Amygdala (tissue), 56 donors: ENCODE measurements at regions not wholly inside any gene's neighbourhood (a gene's known extent, or its start where the extent isn't known, plus 50 kb on each side); places are given as distances from the start of the nearest gene placed in this dataset.

Source experiments
- DNase-seq, 56 donors: peaks; one replicate each; lab custom pipeline; 2025; lab: John Stamatoyannopoulos, UW

DNA sequence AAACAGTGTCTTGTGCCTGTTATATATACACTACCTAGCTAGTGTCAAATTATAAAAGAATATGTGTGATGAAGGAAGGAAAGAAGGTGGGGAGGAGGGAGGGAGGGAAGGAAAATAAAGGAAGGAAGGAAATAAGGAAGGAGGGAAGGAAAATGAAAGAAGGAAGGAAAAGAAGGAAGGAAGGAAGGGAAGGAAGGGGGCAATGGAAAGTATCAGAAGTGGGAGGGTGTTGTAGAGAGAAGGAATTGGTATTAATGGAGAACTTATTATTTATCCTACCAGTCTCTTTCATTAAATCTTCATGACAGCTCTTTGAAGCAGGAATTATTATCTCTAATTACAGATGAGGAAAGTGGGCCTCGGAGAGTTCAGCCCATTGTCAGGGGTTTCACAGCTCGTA lies 202.4 kb downstream of the SAMD5 start:
- no peak for DNase-seq

DNA sequence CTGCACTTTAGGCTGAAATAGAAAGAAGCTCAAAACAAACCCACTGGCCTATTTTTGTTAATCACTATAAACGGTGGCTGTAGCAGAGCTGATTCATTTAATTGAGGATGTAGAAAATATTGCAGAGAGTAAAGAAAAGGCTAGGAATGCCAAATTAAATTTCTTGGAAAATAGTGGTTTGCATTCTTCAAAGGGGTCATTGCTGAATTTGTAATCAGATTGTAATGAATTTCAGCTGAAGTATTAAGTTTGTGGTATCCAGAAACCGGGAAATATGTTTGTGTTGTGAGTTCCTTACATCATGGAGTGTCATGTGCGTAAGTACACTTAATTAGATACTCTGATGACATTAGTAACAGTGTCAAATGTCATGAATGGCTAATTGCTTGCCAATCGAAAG lies 203.0 kb downstream of the SAMD5 start:
- DNase-seq, result no peak

DNA sequence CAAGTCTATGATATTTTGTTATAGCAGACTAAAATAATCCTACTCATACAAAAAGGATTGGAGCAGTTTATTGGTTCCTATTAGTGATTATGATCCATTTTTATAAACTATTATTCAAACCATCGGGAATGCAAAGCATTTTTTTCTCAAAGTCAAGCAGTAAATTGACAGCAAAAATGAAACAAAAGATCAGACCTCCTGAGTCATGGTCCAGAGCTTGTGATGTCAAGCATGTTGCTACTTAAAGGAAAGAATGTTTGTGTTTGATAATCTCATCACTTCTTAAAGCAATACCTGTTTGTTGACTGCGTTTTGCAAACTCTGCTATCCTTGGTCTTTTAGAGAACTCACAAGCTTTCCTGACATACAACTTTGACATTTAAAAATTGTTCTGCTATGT lies 204.4 kb downstream of the SAMD5 start:
- no peak for DNase-seq

DNA sequence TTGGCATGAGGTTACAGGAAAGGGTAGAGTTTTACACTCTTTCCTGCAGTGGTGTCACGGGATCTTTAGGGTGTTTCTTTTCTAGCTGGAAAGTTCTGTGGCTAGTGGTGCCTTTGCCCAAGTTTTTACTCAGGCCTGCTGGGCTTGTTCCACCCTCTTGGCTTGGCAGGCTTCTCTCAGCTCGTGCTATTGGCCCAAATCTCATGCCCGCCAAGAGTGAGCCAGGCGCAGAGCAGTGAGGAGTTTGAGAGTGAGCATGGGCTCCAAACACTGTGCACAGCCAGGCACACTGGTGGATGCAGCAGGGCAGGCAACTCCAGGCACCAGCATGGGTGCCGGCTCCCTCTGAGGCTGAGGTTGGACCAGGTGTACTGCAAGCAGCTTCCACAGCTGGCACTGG lies 206.5 kb downstream of the SAMD5 start:
- peak in 4 of 56 donors; percentile 2 to 31 (median 15) for DNase-seq

DNA sequence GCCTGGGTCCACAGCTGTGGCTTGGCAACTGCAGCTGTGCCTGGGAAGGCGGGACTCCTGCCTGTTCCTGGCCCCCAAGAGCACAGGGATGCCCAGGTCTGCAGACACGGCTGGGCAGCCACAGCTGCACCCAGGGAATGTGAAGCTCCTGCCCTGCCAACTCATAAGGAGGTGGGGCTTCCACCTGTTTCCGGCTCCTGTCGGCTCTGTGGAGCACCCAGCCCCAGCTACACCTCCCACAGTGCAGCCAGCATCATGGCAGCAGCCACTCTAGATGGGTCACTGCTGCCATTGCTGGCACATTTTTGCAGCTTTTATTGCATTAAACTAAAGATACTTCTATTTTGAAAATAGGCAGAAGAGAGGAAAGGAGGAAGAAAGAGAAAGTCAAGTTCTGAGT lies 207.9 kb downstream of the SAMD5 start:
- no peak for DNase-seq

DNA sequence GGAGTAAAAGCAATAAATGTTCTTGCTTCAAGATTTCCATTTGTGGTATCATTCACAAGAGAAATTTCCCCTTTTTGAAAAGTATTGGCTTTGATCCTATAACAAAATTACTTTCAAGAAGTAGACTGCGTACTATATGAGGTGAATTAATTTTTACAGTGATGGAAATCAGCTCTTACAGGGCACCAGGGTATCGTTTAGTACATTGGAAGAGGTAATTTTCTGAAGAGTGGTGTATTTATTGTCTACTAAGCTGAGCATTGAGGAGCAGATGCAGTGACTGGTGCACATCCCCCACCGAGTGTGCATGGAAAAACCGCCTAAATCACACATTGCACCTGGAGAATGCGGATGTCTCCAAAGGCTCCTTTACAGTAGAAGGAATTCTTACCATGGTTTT lies 209.5 kb downstream of the SAMD5 start:
- no peak for DNase-seq

DNA sequence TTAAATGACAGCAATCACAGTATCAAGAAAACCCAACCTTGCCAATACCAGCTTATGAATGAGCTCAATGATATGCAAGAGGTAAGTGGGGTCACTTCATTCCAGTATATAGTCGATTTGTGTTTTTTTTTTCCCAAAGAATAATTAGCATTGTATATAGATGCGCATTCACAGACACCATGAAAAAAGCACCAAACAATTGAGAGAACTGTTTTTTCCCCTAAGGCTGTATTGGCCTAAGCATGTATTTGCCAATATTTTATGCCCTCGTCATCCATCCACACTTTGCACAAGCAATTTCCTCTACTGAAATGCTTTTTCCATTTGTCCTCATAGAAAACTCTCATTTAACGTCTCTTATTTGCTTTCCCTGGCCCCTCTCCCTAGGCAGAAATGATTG lies 213.7 kb downstream of the SAMD5 start:
- no peak for DNase-seq

DNA sequence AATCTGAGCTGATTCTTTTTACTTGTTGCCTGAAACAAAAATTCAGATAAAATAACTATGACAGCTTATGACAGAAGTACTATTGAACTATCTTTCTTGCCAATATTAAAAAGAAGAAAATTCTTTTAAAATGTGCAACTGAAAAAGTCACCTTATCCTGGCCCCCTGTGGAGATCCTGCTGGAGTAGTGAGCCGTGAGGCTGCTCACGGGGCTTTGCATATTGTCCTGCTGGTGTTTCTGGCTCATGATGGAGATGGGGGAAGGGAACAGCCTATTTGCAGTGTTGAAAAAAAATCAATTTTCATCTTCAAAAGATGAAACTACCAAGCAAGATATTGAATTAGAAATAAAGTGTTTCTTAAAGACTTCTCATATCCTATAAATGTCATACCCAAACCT lies 216.0 kb downstream of the SAMD5 start:
- DNase-seq, result no peak

DNA sequence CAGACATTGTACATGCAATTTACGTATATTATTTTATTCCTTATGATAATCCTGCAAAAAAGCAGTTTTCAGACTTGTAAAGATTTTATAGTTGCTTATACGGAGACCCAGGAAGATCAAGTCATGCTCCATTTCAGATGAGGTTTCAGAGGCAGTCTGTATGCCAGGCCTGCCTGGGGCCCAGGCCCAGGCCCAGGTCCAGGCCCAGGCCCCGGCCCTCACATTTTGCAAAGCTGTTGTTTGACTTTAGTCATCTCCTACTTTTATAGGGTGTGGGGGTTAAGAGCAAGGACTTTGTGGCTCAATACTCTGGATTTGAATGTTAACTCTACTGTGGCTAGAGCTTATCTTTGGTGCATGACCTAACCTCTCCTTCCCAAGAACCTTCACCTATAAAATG lies 217.9 kb downstream of the SAMD5 start:
- no peak for DNase-seq

DNA sequence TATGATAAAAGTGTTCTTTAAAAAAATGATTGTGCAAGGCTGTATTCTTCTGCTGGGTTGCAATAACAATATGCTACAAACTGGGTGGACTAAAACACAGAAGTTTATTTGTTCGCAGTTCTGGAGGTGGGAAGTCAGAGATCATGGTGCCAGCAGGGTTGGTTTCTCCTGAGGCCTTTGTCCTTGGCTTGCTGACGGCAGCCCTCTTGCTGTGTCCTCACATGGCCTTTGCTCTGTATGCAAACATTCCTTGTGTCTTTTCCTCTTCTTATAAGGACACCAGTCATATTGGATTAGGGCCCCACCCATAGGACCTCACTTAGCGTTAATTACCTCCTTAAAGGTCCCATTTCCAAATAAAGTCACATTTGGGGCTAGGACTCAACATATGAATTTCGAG lies 220.4 kb downstream of the SAMD5 start:
- no peak for DNase-seq

DNA sequence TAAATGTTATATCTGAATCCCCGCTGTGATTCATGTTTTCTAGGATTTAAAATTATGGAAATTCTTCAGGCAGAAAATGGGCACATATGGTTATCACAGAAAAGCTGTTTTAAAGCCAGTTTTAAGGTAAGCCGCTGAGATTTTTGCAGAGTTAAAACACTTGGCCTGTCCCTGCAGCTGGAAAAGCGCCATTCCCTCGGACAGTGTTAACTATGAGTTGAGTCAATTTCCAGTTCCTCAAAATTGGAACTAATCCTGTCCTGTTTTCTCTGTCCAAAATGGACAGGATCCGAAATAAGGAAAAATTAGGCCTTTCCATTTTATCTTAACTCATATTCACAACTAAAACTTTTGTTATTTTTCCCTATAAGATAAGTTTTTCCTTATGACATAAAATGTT lies 225.2 kb downstream of the SAMD5 start:
- DNase-seq, result no peak

DNA sequence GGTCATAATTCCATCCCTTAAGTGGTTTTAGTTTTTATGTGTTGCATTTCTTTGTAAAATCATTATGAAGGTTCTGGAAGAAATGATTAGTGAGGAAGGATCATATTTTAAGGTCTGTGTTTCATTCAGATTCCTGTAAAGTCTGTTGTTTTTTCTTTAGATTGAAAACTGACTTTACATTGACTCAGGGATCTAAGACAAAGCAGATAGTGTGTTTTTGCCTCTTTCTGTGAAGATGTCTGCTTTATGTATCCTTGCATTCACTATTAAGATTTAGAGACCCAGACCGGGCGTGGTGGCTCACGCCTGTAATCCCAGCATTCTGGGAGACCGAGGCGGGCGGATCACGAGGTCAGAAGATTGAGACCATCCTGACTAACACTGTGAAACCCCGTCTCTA lies 225.7 kb downstream of the SAMD5 start:
- no peak for DNase-seq

DNA sequence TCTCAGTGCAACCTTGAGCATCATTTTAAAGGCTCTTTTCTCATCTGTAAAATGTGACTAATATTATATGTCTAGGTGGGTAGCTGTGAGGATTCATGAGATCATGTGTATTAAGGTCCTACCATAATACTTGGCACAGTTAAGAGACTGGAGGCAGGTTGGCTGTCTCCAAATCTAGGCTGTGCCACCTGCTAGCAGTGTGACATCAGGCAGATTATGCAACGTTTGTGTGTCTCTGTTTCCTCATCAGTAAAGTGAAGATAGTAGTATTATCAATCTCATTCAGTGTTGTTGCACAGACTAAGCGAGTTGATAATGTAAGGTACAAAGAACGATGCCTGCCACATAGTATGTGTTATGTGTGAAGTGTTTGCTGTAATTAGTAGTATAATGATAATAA lies 227.4 kb downstream of the SAMD5 start:
- DNase-seq, result no peak

DNA sequence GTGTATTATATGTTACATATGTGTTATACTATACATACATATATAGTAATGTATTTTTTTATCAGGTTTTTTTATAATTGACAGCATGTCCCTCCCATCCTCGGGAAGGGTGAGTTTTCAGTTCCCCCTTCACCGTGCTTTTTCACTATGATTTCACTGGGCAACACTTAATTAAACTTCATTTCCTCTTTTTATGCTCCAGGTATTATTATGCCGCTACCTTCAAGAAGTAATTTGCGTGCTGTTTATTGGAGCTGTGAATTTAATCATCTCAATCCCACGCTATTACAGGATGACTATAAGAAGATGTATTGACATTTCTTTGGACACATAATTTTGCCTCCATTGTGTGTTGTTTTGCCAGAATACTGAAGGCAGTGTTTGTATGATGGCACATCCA lies 228.6 kb downstream of the SAMD5 start:
- no peak for DNase-seq

DNA sequence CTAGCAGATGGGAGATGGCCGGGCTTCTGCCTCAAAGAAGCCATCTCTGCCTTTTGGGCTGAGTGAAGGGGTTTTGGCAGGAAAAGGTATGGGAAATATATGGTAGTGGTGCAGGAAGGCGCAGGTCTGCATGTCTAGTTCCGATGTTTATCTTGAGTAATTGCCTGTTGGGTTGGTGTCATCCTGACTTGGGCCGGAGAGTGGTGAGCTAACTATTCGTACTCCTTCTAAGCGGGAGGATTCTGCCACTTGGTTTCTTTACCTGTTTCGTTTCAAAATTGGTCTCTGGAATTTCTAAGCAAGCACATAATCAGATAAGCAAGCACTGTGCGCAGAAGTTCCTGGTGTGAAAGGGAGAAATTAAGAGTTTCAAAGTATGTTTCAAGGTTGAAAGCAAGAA lies 229.6 kb downstream of the SAMD5 start:
- no peak for DNase-seq

DNA sequence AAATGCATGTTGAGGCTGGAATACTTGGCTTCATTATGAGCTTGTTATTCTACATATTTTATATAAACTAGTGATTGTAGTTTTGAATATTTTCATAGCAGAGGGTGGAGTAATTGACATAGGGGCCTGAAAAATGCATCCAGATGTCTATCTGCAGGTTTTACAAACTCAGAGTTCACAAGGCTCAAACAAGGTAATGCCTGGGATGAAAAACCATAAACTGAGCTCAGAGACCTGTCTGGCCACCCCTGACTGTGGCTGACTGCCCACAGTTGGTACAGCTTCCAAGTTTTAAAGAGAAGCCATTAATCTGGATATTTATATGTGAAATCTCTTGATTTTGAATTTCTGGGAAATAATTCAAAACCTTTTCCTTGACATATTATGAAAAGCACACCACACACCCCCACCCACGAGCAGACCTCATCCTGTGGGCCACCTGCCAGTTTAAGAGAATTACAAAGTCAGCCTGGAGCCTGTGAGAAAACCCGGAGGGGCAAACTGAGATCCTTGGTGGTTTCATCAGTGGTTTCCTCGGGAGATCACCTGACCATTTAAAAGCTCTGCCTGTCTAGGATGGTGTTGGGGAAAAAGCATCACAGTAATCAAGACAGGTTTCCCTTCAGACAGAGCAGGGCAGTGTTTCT lies 230.1 kb downstream of the SAMD5 start:
- peak in 1 of 56 donors; percentile 5 for DNase-seq

DNA sequence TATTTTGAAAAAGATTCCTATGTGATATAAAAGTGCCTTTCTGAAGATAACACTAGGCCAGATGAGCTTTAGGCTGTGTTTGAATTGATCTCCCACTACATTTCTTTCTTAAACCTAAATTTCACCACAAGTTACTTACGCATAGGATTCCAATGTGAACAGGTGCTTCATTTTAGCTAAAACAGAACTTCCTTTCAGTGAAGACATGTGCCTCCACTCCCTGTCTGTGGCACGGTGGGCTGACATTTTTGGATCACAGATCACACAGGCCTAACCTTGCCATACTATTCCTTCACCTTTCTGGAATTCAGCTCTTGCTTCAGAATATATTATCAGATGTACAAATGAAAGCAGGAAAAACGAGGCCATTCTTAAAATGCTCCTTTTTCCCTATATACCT lies 231.8 kb downstream of the SAMD5 start:
- no peak for DNase-seq

DNA sequence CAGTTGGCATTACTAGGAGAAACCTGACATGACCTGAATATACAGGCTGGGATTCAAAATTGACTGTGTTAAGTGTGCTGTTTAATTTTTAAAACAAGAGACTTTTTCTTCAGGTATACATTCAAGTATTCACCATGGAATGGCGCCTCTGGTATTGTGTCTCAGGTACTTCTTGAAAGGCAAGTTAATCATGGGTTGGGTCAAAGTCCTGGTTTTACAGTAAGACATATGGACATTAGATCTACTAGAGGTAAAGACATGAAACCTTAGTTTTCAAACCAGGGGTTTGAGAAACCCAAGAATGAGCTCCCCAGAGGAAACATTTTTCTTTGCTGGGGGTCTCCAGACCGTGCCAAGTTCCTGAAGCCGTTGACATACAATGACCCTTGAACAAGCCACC lies 232.4 kb downstream of the SAMD5 start:
- no peak for DNase-seq

DNA sequence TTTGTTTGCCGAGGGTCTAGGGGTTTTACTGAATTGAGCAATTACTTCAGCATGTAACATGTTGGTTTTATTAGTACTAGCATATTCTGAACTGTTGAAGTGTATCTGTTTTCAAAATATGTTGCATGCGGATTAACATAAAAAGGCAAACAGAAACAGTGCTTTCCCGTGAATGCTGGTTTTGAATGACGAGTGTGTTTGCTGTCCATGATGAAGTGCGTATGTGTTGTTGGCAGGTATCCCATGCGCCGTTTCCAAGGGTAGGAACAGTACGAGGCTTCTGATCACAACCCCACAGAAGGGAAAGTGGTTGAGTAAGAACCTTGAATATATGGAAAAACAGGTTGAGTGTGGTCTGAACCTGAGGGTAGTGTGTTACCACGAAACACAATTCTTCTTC lies 232.9 kb downstream of the SAMD5 start:
- DNase-seq, result no peak

DNA sequence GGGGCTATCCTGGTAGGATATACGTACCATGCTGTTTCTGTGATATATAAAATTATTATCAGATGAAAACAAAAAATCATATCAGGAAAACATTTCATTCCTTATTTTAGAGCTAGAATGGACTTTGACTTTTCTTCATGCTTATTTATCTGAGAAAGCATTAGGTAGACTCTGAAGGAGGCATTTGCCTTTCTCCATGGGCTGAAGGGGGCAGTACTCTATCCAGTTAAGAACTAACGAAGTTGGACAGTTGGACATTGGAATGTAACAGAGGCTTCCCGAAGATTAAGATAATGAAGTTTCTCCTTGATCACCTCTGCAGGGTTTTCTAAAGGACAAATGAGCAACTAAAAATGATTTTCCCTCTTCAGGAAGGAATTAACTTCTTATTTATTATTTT lies 233.9 kb downstream of the SAMD5 start:
- DNase-seq, result no peak

DNA sequence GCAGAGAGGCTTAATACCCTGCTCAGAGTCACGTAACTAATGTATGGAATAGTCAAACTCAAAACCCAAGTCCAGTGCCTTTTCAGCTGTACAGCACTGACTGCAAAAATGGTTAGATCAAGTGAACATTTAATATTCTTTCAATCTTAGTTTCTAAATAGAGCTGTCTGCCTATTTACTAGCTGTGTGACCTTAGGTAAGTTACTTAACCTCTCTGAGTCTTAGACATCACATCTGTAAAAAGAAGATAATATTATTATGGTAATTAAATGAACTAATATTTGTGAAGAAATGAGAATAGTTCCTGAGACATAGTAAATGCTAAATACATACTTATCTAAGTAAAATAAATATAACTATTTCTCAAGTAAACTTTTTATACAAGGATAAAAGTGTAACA lies 235.5 kb downstream of the SAMD5 start:
- DNase-seq, result no peak

DNA sequence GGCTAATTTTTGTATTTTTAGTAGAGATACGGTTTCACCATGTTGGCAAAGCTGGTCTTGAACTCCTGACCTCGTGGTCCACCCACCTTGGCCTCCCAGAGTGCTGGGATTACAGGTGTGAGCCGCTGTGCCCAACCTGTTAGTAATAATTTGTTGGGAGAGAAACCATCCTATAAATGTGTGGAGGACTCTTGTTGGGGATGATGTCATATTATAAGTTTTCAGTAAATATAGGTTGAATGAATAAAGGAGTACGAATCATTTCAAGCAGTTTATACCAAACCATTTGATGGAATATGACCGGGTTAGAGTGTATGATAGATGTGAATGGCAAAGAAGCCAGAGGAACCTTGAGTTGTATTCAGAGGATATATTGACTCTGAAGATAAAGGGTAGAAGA lies 240.8 kb downstream of the SAMD5 start:
- no peak for DNase-seq

DNA sequence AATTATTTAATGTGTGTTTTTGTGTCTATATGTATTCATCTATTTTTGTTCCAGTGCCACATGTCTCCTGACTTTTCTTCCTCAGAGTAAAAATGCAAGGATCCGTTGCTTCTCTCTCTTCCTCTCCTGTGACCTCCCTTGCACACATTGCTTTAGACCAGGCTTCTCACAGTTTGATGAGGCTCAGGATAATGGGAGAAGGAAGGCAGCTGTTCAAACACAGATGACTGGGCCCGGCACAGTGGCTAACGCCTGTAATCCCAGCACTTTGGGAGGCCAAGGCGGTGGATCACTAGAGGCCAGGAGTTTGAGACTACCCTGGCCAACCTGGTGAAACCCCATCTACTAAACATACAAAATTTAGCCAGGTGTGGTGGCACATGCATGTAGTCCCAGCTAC lies 241.9 kb downstream of the SAMD5 start:
- DNase-seq, result no peak
